Prostate gland (tissue), 2 donors: ENCODE measurements at regions not wholly inside any gene's neighbourhood (a gene's known extent, or its start where the extent isn't known, plus 50 kb on each side); places are given as distances from the start of the nearest gene placed in this dataset.

Source experiments
- POLR2A ChIP-seq: fragments of 450-650 bp; IDR thresholded peaks from one replicate; pipeline ENCODE4 v1.6.1; 2016; ENCODE audit warnings: antibody characterized with exemption, mild to moderate bottlenecking
- POLR2AphosphoS5 ChIP-seq: sonication (generic); formaldehyde crosslinking; IDR thresholded peaks from one replicate; pipeline ENCODE4 v1.6.1; 2017; ENCODE audit warnings: antibody characterized with exemption
- TF ChIP-seq, protein P1 (sequence below), 4 experiments: fragments of 200-600 bp in 2 of 4; fragments of 450-650 bp in 2 of 4; sonication (generic) in 2 of 4; IDR thresholded peaks; 1 replicate in 3 of 4; 2 replicates in 1 of 4; pipeline ENCODE4 v1.5.1; 2016 to 2019; ENCODE audit warnings: antibody characterized with exemption in 4 of 4, mild to moderate bottlenecking in 2 of 4, moderate library complexity in 2 of 4

DNA sequence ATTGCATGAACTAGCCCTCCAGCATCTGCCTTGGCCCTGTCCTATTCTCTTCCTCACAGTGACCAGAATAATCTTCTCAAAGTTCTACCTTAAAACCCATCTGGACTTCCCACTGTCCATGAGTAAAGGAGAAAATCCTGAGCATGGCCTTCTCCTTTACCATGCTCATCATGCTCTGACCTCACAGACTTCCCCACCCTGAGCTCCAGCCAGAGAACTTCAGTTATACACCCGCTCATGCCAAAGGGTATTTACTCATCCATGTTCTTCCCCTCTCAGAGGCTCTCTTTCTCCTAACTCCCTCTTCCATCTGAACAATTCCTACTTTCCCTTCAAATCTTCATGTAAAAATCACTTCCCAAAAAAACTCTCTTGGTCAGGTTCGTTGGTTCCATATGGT is 188.4 kb downstream of the SETD4 start:
- TF ChIP-seq, protein P1, sequence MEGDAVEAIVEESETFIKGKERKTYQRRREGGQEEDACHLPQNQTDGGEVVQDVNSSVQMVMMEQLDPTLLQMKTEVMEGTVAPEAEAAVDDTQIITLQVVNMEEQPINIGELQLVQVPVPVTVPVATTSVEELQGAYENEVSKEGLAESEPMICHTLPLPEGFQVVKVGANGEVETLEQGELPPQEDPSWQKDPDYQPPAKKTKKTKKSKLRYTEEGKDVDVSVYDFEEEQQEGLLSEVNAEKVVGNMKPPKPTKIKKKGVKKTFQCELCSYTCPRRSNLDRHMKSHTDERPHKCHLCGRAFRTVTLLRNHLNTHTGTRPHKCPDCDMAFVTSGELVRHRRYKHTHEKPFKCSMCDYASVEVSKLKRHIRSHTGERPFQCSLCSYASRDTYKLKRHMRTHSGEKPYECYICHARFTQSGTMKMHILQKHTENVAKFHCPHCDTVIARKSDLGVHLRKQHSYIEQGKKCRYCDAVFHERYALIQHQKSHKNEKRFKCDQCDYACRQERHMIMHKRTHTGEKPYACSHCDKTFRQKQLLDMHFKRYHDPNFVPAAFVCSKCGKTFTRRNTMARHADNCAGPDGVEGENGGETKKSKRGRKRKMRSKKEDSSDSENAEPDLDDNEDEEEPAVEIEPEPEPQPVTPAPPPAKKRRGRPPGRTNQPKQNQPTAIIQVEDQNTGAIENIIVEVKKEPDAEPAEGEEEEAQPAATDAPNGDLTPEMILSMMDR (IDR thresholded peaks at IDR 0.05) = no peak
- no peak for TF ChIP-seq POLR2AphosphoS5
- no peak for TF ChIP-seq POLR2A
